ENCODE measurements at regions not wholly inside any gene's neighbourhood (a gene's known extent, or its start where the extent isn't known, plus 50 kb on each side); places are given as distances from the start of the nearest gene placed in this dataset.

DNA sequence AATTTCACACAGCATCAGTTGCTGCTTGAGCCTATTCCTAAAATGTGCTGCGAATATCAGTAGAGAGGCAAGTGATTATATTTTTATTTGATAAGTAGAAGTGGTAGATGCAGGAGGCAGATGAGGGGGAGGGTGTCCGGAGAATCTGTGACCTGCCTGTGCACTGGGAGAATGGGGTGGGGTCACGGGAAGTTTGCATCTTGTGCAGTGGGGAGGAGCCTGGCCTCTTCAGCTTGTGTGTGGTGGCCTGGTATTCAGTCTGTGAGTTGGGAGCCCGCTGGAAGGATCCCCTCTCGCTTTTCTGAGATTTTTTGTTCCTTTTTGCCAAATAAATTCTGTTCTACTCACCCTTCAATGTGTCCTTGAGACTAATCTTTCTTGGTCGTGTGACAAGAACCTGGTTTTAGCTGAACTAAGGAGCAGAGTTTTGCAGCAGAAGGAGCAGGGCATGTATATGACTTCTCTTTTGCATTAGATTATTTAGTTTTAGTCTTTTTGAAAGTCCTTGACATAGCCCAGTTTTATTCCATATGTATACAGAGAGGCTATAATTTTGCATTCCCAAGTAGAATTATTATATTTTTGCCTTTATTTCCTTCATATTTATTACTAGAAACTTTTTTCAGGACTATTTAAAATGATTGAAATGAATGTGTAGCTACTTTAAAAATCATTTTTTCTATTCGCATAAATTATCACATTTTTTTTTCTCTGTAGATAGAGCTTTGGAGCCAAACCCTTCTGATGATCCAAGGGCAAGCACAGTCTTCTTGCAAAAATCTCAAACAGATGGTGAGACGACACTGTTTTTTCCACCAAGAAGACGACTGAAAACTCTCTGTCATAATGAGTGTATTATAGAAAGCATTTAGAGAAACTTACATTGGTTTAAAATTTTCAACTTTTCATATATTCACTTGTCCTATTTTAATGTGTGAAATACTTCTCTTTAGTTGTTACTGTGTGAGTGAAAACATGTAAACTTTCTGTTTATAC is 1257.2 kb downstream of the UQCRFS1 start:
- TF ChIP-seq CTCF (IDR thresholded peaks at IDR 0.05 in 8 of 11, conservative IDR thresholded peaks at IDR 0.05 in 3 of 11) (no peak), POLR2A (IDR thresholded peaks at IDR 0.05) (no peak), POLR2AphosphoS5 (IDR thresholded peaks at IDR 0.05) (no peak)

Measured in spleen (tissue), 7 donors.